ENCODE measurements at regions not wholly inside any gene's neighbourhood (a gene's known extent, or its start where the extent isn't known, plus 50 kb on each side); places are given as distances from the start of the nearest gene placed in this dataset.

GRCh38 chr5:73338256-73339050, 110.1 kb downstream of the FOXD1 start (continued):
- TF ChIP-seq ZC3H10 (CRISPR knock-in tag; IDR thresholded peaks at IDR 0.05) (no peak), ZFP3 (CRISPR knock-in tag; IDR thresholded peaks at IDR 0.05) (no peak)

GRCh38 chr5:73337586-73338255, 110.9 kb downstream of the FOXD1 start:
- ATAC-seq = no peak
- TF ChIP-seq RARB (CRISPR knock-in tag; IDR thresholded peaks at IDR 0.05) (no peak), ZNF565 (CRISPR knock-in tag; conservative IDR thresholded peaks at IDR 0.05; ENCODE audit: low read depth) (no peak), POU6F1 (CRISPR knock-in tag; IDR thresholded peaks at IDR 0.05; ENCODE audit: borderline replicate concordance, low read depth) (no peak), CSRNP3 (CRISPR knock-in tag; IDR thresholded peaks at IDR 0.05) (no peak), ZC3H10 (CRISPR knock-in tag; IDR thresholded peaks at IDR 0.05) (no peak), ZNF70 (CRISPR knock-in tag; IDR thresholded peaks at IDR 0.05) (no peak), OSR1 (CRISPR knock-in tag; IDR thresholded peaks at IDR 0.05) (no peak), BACH2 (CRISPR knock-in tag; IDR thresholded peaks at IDR 0.05; ENCODE audit: borderline replicate concordance) (no peak), SNAI2 (CRISPR knock-in tag; IDR thresholded peaks at IDR 0.05) (no peak), ISL1 (CRISPR knock-in tag; IDR thresholded peaks at IDR 0.05) (no peak), ZNF8 (CRISPR knock-in tag; IDR thresholded peaks at IDR 0.05) (no peak), ESRRG (CRISPR knock-in tag; IDR thresholded peaks at IDR 0.05) (no peak), ZFP30 (CRISPR knock-in tag; IDR thresholded peaks at IDR 0.05) (no peak), TOX (CRISPR knock-in tag; IDR thresholded peaks at IDR 0.05; ENCODE audit: borderline replicate concordance) (no peak), PPARA (CRISPR knock-in tag; IDR thresholded peaks at IDR 0.05; ENCODE audit: borderline replicate concordance) (no peak)

- TF ChIP-seq ESRRG (CRISPR knock-in tag; IDR thresholded peaks at IDR 0.05) (no peak), ZFP3 (CRISPR knock-in tag; IDR thresholded peaks at IDR 0.05) (no peak), TSHZ2 (CRISPR knock-in tag; IDR thresholded peaks at IDR 0.05) (no peak), CREB5 (CRISPR knock-in tag; IDR thresholded peaks at IDR 0.05; ENCODE audit: low read depth) (no peak), PPARA (CRISPR knock-in tag; IDR thresholded peaks at IDR 0.05; ENCODE audit: borderline replicate concordance) (no peak), ARNTL (CRISPR knock-in tag; IDR thresholded peaks at IDR 0.05; ENCODE audit: borderline replicate concordance, low read depth) (no peak), TOX (CRISPR knock-in tag; IDR thresholded peaks at IDR 0.05; ENCODE audit: borderline replicate concordance) (no peak), GLIS3 (CRISPR knock-in tag; IDR thresholded peaks at IDR 0.05) (no peak), ZNF70 (CRISPR knock-in tag; IDR thresholded peaks at IDR 0.05) (no peak), CSRNP3 (CRISPR knock-in tag; IDR thresholded peaks at IDR 0.05) (no peak), SNAI2 (CRISPR knock-in tag; IDR thresholded peaks at IDR 0.05) (no peak), PATZ1 (CRISPR knock-in tag; IDR thresholded peaks at IDR 0.05; ENCODE audit: borderline replicate concordance) (no peak), ZNF565 (CRISPR knock-in tag; conservative IDR thresholded peaks at IDR 0.05; ENCODE audit: low read depth) (no peak)
- no peak for ATAC-seq
These were observed 112.2 kb downstream of the FOXD1 start for GRCh38 chr5:73336366-73336765.
